HTR-8/SVneo (cell line): ENCODE measurements at regions not wholly inside any gene's neighbourhood (a gene's known extent, or its start where the extent isn't known, plus 50 kb on each side); places are given as distances from the start of the nearest gene placed in this dataset.
A peak's percentile ranks its signal among the peaks of the same experiment; 100 is the strongest.
"Not testable (repeated sequence)": the region's sequence is repeated elsewhere in the genome, so short reads cannot be mapped to it uniquely, and the experiment has no call there.

Source experiments
- DNase-seq: peaks from one replicate; pipeline ENCODE4 v3.0.0; 2011; ENCODE audit warnings: low spot score, mixed read lengths; ENCODE audit not compliant: insufficient read length
- FAIRE-seq: peaks from 2 replicates; lab custom pipeline; 2011; peaks lifted over from hg19 to GRCh38; lab: Jason Lieb, UNC

DNA sequence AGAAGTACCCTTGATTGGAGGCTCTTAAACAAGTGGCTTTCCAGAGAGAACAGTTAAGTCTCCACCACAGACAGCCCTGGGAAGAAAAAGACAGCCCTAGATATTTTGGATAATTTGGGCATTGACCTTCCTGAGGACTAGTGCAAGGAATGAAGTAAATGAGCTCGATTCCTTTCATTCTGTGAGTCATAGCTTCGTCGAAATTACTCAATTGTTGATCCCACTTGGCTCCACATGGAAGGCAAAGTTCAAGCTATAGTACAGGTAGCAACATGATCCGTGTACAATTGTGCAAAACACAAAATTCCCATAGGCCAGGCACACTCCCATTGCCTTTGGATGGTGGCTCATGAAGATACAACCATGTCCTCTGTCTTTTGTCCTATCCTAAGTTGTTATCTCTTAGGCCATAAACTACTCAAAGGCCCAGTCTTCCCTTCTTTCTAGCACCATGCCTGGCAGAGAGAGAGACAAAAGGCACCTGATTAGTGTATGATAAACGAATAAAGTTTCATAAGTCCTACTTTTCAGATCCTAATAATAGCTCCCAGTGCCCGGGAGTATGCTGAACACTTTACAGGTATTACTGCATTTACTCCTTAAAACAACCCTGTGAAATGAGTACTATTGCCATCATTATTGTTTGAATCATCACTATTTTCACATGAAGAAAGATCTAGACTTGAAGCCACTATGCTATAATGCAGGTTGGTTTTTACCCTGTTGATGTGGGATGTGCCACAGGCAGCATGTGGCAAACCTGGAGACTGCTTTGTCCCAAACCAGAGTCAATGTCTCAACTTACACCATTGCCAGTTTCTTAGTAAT is 116.7 kb upstream of the RANBP3L start:
- DNase-seq: no peak
- FAIRE-seq: peak; percentile 13

- no peak for DNase-seq
- no peak for FAIRE-seq
Observed at GRCh38 chr5:36421256-36421655, 119.6 kb upstream of the RANBP3L start.

DNA sequence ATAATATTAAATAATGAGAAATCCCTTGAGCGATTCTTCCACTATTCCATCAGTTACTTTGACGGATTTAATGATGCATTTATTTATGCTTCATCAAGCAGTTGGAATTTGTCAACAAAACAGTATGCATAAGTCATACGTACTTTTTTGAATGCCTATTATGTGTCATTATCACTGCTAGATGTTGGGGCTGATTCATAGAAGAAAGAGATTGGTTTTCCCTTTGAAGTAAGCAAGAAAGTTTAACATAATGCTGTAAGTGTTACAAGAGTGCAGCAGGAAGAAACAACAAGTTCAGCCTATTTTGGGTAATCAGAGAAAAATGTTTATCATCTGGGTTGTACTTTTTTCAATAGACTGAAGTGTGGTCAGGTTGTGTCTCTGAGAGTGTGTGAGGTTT is 121.2 kb upstream of the RANBP3L start:
- FAIRE-seq (no peak), DNase-seq (no peak)

- FAIRE-seq (no peak), DNase-seq (no peak)
Observed at GRCh38 chr5:36423578-36424307, 122.0 kb upstream of the RANBP3L start.

- FAIRE-seq, DNase-seq: not testable (repeated sequence)
Observed at GRCh38 chr5:36426070-36426469, 124.4 kb upstream of the RANBP3L start.

DNA sequence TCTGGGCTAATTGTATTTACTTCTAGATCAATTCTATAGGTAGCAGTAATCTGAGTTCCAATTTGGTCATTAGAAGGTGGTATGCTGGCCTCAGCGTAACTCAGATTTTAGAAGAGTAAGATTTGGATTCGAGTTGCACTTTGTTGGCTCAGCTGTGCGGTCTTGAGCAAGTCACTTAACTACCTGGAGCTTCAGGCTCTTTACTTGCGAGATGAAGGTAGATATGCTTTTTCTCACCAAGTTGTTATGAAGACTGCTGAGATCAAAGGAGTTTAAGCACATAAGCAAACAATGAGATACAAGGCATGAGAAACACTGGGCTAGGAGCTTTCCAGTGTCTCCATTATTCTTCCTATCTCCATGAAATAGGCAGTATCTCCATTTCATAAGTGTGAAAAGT is 133.8 kb upstream of the RANBP3L start:
- no peak for FAIRE-seq
- DNase-seq: no peak

DNA sequence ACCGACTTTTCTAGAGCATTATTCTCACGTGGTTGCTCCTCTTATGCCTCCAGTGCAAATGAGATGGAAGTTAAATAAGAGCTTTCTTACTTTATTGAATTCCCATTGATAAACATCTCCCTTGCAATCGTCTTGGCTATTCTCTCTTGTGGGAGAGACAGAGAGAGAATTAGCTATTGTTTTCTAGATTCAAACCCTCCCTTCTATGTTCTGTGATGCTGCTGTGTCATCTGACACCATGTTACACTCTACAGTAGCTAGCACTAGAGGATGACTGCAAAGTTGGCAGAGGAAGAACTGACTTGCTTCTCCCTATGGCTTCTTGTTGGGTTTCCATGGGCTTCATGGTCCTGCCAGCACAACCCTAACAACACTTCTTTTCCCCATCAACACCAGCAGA is 134.6 kb upstream of the RANBP3L start:
- DNase-seq: no peak
- FAIRE-seq: no peak

GRCh38 chr5:36438765-36439561 is 137.3 kb upstream of the RANBP3L start:
- FAIRE-seq: no peak
- no peak for DNase-seq

DNA sequence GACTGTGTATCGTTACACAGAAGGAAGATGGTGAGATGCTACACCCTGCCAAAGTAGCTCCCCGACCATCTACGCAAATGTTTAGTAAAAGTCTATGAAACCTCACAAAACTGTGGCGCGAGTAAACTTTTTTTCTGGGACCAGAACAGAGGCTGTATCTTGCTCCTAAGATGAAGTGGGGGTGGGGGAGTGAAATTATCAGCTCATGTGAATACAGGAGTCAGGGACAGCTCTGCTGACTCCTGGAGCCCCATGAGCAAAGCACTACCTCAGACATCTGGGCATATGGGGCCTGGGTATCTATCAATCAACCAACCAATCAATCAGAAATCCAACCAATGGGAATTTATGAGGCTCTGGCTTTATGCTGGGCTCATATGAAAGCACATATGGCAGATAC is 138.6 kb upstream of the RANBP3L start:
- no peak for FAIRE-seq
- no peak for DNase-seq

GRCh38 chr5:36441280-36441679 is 139.6 kb upstream of the RANBP3L start:
- FAIRE-seq (no peak), DNase-seq (no peak)

- no peak for DNase-seq
- FAIRE-seq: no peak
Observed at GRCh38 chr5:36442352-36442751, 140.7 kb upstream of the RANBP3L start.

GRCh38 chr5:36442796-36443195 is 141.1 kb upstream of the RANBP3L start:
- FAIRE-seq: no peak

GRCh38 chr5:36443941-36444340 is 142.2 kb upstream of the RANBP3L start:
- FAIRE-seq: no peak
- DNase-seq: no peak

More at GRCh38 chr5:36442796-36443195, 141.1 kb upstream of the RANBP3L start:
- no peak for DNase-seq

DNA sequence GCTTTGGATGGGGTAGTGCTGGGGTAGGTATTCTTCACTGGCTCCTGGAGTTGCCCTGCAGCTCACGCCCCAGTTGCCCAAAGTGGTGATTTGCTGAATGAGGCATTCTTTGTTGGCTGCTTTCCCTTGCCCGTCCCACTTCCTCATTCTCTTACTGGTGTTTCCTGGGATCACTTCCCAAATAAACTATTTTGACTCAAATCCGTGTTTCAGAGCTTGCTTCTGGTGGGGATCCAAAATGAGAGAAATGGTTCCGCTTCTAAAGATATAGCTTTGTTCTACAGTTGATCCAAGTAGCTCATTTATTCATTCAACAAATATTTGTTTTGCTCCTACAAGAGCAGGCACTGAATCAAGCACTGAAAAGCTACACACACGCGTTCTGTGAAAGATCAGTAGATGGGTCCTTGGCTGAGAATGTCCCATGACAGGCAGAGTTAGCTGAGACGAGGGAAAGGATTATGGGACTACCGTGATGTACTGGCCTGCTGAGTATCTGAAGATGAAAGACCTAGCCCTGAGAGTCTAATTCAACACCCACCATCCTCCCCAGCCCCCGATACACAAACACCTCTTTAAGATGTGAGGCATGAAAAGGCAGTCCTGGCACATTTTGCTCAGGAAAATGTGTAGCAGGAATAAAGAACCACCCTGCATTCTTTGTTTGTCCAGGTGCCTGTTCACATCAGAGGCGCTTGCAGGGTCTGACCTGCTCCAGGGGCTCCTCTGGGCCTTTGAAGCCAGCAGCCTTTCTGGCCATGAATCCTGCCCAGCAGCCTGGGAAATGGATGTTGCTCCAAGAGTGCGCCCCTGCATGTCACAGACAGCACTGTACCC is 143.1 kb upstream of the RANBP3L start:
- DNase-seq (no peak), FAIRE-seq (no peak)

GRCh38 chr5:36447776-36448175 is 146.1 kb upstream of the RANBP3L start:
- no peak for DNase-seq
- no peak for FAIRE-seq

DNA sequence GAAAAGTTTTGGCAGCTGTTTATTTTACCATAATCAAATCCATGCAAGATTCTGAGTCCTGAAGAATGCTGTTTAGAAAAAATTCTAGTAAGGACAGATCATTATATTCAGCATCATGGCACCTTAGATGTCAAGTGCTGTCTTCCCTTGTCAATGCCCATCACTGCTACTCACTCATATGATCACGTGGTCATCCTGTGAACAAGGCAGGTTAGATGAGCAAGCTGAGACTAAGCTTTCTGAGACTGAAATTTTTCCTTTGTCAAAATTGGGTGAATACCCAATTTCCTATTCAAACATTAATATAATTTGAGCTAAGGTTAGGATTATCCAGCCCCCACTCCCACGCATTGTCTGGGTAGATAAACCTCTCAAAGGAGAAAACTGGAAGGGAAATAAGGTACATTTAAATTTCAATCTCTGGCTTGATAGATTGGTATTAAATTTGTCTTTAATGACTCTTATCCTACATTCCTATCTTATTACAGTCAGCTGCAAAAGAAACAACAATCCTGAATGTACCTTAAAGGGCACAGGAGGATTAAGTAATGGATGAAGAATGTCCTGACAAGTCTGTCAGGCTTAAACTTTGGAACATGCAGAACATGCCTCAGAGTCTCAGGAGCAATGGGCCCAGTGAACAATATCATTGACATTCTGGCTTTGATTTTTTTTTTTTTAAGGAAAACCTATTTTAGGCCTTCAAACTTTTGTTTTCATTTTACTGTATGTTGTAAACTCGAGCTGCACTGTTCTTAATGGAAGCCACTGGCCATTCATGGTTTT is 148.7 kb upstream of the RANBP3L start:
- FAIRE-seq: peak; percentile 20
- DNase-seq: no peak

GRCh38 chr5:36452424-36453006 is 150.8 kb upstream of the RANBP3L start:
- FAIRE-seq (peak; percentile 4), DNase-seq (no peak)

GRCh38 chr5:36457511-36458270 is 148.7 kb upstream of the SLC1A3 start:
- DNase-seq (no peak), FAIRE-seq (no peak)
